Peyer's patch (tissue), 4 donors: ENCODE measurements at regions not wholly inside any gene's neighbourhood (a gene's known extent, or its start where the extent isn't known, plus 50 kb on each side); places are given as distances from the start of the nearest gene placed in this dataset.

Source experiments
- CTCF ChIP-seq, 6 experiments: fragments of 450-650 bp in 4 of 6; fragments of 200-600 bp in 2 of 6; sonication (generic) in 1 of 6; IDR thresholded peaks; one replicate each; pipeline ENCODE4 v1.5.1; 2017 to 2019; ENCODE audit warnings: antibody characterized with exemption in 6 of 6, mild to moderate bottlenecking in 3 of 6, moderate library complexity in 1 of 6
- POLR2A ChIP-seq, 2 donors: fragments of 450-650 bp; IDR thresholded peaks; one replicate each; pipeline ENCODE4 v1.5.1; 2017; ENCODE audit warnings: antibody characterized with exemption in 2 of 2, mild to moderate bottlenecking in 2 of 2, moderate library complexity in 2 of 2

GRCh38 chr3:48084929-48085328 lies 68.7 kb upstream of the MAP4 start:
- TF ChIP-seq CTCF (IDR thresholded peaks at IDR 0.05) (no peak), POLR2A (IDR thresholded peaks at IDR 0.05) (no peak)
